NCI-H510A (cell line): ENCODE measurements at regions not wholly inside any gene's neighbourhood (a gene's known extent, or its start where the extent isn't known, plus 50 kb on each side); places are given as distances from the start of the nearest gene placed in this dataset.
"Not testable (repeated sequence)": the region's sequence is repeated elsewhere in the genome, so short reads cannot be mapped to it uniquely, and the experiment has no call there.

Experiments
- DNase-seq: peaks from one replicate; lab custom pipeline; 2025; lab: John Stamatoyannopoulos, UW

- no peak for DNase-seq
Observed at GRCh38 chr14:35988550-35988949, 162.4 kb downstream of the BRMS1L start.

DNA sequence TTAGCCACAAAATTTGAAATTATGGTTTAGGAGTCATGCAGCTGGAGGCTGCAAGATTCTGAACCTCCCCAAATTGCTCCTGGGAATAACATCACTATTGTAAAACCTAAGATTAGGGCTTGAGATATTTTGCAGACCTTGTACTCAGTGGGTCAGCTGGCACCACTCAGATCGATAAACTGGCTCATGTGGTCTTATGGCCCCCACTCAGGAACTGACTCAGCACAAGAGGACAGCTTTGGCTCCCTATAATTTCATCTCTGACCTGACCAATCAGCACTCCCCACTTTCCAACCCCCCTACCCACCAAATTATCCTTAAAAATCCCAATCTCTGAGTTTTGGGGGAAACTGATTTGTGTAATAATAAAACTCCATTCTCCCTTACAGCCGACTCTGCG lies 161.6 kb downstream of the BRMS1L start:
- no peak for DNase-seq

DNA sequence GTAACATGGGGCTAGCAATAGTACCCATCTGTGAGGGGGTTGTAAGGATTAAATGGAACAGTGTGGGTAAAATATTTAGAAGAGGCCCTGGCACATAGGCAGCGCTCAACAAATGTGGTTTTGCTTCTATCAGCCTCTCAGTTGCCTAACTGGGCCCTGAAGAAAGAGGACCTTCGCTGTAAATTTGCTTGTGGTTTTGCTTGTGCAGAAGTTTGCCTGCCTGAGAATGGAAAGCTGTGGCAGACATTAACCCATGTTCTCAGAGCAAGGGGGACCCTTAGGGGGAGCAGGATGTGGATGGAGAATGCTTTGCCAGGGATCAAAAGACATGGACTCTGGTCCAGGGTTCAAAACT lies 160.1 kb downstream of the BRMS1L start:
- DNase-seq, result no peak

- no peak for DNase-seq
Observed at GRCh38 chr14:35985474-35986218, 159.5 kb downstream of the BRMS1L start.

GRCh38 chr14:35979531-35979930 lies 153.4 kb downstream of the BRMS1L start:
- no peak for DNase-seq

DNA sequence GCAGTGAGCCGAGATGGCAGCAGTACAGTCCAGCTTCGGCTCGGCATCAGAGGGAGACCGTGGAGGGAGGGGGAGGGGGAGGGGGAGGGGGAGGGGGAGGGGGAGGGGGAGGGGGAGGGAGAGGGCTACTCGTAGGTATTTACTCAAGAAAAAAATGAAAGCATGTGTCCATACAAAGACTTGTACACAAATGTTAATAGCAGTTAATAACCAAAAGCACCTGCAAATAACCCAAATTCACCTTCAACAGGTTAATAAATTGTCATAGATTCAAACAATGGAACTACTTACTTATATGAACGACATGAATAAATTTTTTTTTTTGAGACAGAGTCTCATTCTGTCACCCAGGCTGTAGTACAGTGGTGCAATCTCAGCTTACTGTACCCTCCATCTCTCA lies 152.4 kb downstream of the BRMS1L start:
- DNase-seq, result no peak

GRCh38 chr14:35975814-35976213 lies 149.7 kb downstream of the BRMS1L start:
- DNase-seq, result no peak

DNA sequence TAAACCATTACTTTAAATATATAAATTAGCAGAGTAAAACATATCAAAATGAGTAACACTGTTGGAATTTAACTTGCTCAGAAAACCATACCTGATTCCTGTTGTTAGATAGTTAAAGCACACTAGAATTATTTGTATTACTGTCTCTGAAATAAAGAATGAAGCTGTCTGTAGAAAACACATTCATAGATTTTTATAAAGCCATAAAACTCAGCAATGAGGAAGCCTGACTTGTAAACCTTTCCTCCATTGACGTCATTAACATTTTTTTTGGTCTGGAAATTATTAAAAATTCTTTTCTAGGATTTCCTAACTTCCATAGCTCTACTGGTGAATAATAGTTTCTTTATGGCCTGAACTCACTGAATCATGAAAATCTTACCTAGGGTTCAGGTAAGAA lies 147.6 kb downstream of the BRMS1L start:
- DNase-seq, result no peak

GRCh38 chr14:35971965-35972630 lies 146.0 kb downstream of the BRMS1L start:
- DNase-seq, result no peak

DNA sequence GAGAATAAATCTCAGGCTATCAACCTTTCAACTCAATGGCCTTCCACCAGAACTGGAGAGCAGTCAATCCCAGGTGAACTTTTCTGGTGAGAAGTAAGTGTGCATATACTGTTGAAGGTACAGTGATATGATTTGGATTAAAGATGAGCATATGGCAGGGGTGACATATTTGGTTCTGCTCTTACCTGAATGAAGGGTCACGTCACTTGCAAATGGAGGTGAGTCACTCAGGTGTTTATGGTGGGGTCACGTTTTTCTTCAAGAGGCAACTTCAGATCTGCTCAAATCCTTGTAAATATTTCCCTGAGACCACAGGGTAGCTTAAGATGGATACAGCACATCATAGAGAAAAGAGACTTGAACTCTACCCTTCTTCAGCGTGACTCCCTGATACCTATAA lies 143.2 kb downstream of the BRMS1L start:
- no peak for DNase-seq

DNA sequence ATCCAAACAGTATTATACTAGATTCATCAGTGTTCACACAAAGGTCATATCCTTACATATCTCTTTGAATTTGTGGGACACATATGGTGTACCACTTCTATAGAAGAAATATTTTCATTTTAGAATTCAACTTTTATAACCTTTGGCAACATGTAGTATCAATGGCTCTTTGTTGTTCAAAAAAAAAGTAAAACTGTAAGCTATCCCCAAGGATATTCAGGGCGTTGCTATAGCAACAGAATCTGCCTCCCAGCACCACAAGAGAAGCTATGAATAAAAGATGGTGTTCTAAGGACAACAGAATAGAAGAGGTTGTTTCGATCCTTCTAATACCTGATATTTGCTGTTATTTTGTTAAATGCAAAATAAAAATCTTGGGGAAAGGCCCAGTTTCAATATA lies 139.3 kb downstream of the BRMS1L start:
- no peak for DNase-seq

- no peak for DNase-seq
Observed at GRCh38 chr14:35964697-35965286, 138.7 kb downstream of the BRMS1L start.

DNA sequence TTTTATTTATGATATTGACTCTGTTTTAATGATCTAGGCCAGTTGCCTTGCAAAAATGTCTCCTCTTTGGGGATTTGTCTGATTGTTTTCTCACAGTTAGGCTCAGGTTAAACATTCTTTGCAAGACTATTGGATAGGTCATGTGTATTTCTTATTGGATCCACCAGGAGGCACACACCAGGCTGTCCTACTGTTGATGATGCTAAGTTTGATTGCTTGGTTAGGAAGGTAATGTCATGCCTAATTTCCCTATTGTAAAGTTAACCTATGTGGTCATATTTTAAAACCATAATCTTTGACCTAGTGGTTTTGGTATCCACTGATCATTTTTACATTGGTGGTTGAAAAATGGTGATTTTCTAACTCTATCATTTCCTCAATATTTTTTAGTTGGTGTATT lies 137.1 kb downstream of the BRMS1L start:
- no peak for DNase-seq

DNA sequence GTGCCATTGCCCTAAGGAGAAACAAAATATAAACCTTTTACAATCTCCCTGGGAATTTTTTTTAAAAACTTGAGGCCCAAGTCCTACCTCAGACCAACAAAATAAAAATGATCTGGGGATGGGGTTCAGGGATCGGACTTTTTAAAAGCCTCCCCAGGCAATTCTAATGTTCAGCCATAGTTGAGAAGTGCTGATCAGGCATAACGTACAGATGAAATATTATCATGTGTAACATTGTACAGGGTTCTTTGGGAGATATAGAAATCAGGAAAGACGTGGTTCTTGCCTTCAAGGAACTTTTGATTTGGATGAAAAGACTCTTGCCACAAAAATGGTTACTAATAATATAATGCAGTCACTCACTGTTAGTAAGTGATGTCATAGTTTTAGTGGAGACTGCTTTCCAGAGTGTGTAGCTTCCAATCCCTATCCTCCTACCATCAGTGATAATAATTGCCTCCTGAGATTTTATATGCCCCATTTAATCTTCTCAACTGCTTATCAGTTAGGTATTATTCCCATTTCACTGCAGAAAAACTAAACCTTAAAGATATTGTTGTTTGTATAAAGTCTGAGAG lies 135.6 kb downstream of the BRMS1L start:
- no peak for DNase-seq

DNA sequence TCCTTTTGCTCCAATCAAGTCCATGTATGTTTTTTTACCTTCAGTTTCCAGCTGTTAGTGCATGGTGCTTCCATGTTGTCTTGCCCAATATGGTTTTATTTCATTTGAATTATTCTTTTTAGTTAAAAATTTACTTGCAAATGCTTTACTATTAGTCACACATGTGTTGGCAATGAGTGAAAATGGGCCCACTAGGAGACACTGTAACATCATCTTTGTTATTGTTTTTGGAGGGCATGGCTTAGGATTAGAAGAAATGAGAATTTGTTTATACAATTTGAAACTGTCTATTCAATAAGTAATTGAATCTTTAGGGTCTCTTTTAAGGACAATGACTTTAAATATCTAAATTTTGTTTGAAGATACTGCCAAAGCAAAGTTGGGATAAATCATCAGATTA lies 133.7 kb downstream of the BRMS1L start:
- no peak for DNase-seq

DNA sequence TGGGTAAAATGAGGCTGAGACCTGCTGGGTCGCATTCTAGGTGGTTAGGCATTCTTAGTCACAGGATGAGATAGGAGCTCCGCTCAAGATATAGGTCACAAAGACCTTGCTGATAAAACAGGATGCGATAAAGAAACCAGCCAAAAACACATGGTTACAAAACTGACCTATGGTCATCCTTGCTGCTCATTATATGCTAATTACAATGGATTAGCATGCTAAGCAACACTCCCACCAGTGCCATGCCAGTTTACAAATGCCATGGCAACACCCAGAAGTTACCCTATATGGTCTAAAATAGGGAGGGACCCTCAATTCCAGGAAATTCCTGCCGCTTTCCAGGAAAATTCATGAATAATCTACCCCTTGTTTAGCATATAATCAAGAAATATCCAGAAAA lies 132.4 kb downstream of the BRMS1L start:
- no peak for DNase-seq

- DNase-seq, result no peak
Observed at GRCh38 chr14:35956376-35957085, 130.4 kb downstream of the BRMS1L start.

GRCh38 chr14:35952584-35952983 lies 126.4 kb downstream of the BRMS1L start:
- DNase-seq, result no peak

GRCh38 chr14:35949920-35950513 lies 123.9 kb downstream of the BRMS1L start:
- DNase-seq, result no peak

GRCh38 chr14:35947983-35948382 lies 121.8 kb downstream of the BRMS1L start:
- not testable (repeated sequence) for DNase-seq

DNA sequence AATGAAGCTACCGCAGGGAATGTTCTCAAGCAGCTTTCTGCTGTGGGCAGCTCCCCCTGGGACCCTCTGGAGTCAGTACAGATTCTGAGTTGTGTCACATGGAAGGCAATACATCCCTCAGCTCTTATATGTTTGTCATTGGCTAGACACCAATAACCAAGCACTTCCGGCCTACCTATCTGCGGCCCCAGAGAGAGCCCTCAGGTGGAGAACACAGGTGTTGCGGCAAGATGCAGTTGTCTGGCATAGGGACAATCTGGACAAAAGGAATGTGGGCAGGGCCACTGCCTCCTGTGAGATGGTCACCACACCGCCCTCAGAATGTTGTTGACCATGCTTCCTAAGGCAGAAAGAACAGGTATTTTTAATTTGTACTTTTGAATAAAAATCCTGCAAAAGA lies 118.7 kb downstream of the BRMS1L start:
- DNase-seq, result no peak

DNA sequence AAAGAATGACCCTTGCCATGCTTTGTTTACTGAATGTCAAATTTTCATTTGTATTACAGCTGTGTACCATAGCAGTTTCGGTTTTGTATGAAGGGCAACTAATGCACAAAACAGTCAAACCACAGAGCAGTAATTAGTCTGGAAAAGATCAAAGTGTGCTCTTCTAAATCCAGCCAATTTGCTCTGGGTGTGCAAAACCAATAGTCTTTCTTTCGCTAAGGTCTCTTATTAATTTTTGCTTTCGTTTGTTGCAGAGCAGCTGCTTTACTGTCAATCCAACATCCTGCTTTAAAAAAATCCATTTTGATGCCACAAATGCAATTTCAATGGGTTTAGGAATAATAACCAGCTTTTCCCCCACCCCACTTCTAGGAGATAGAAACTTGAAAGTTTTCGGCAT lies 114.2 kb downstream of the BRMS1L start:
- no peak for DNase-seq
